ENCODE measurements at regions not wholly inside any gene's neighbourhood (a gene's known extent, or its start where the extent isn't known, plus 50 kb on each side); places are given as distances from the start of the nearest gene placed in this dataset.

DNA sequence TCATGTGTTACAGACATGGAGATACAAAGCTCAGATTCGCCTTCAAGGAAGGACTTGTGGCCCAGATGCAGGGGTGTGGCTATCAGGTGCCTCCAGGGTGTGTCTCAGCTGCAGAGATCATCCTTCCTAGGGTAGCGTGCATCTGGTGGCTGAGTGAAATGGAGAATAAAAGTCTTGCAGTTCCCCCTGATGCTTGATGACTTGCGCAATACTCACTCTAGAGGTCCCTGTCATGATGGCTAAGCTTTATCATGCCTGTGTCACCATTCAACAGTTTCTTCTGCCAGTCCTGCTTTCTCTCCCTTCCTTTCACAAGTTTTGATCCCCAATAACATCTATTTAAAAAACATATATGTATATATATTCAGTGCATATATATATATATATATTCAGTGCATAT, 228.1 kb downstream of the PAX1 start:
- TF ChIP-seq, protein P1, sequence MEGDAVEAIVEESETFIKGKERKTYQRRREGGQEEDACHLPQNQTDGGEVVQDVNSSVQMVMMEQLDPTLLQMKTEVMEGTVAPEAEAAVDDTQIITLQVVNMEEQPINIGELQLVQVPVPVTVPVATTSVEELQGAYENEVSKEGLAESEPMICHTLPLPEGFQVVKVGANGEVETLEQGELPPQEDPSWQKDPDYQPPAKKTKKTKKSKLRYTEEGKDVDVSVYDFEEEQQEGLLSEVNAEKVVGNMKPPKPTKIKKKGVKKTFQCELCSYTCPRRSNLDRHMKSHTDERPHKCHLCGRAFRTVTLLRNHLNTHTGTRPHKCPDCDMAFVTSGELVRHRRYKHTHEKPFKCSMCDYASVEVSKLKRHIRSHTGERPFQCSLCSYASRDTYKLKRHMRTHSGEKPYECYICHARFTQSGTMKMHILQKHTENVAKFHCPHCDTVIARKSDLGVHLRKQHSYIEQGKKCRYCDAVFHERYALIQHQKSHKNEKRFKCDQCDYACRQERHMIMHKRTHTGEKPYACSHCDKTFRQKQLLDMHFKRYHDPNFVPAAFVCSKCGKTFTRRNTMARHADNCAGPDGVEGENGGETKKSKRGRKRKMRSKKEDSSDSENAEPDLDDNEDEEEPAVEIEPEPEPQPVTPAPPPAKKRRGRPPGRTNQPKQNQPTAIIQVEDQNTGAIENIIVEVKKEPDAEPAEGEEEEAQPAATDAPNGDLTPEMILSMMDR (IDR thresholded peaks at IDR 0.05), result no peak
- no peak for TF ChIP-seq POLR2A (IDR thresholded peaks at IDR 0.05)

Measured in upper lobe of left lung (tissue), 4 donors.